Stimulated activated CD4-positive, alpha-beta T cell treated with anti-CD3 and anti-CD28 coated beads, TNF-alpha, amount 100 ng/mL, for 48 hours (primary cell): ENCODE measurements at regions not wholly inside any gene's neighbourhood (a gene's known extent, or its start where the extent isn't known, plus 50 kb on each side); places are given as distances from the start of the nearest gene placed in this dataset.
"Not testable (repeated sequence)": the region's sequence is repeated elsewhere in the genome, so short reads cannot be mapped to it uniquely, and the experiment has no call there.

Source experiments
- DNase-seq, 3 donors: peaks; one replicate each; pipeline ENCODE4 v3.0.0-alpha.2; 2020; ENCODE audit warnings: low read depth in 3 of 3

GRCh38 chr2:84373391-84373790, 85.7 kb downstream of the SUCLG1 start:
- DNase-seq: no peak

GRCh38 chr2:84362541-84362940, 96.5 kb downstream of the SUCLG1 start:
- no peak for DNase-seq

- DNase-seq: no peak
These were observed 121.0 kb downstream of the SUCLG1 start for GRCh38 chr2:84338069-84338468.

- no peak for DNase-seq
These were observed 131.3 kb downstream of the SUCLG1 start for GRCh38 chr2:84327645-84328249.

GRCh38 chr2:84326831-84327432, 132.1 kb downstream of the SUCLG1 start:
- no peak for DNase-seq

- no peak for DNase-seq
These were observed 135.2 kb downstream of the SUCLG1 start for GRCh38 chr2:84323890-84324289.

GRCh38 chr2:84320940-84321339, 138.1 kb downstream of the SUCLG1 start:
- DNase-seq: no peak

- no peak for DNase-seq
These were observed 139.5 kb downstream of the SUCLG1 start for GRCh38 chr2:84319581-84319980.

GRCh38 chr2:84317135-84317534, 141.9 kb downstream of the SUCLG1 start:
- DNase-seq: no peak

GRCh38 chr2:84314901-84315330, 144.2 kb downstream of the SUCLG1 start:
- DNase-seq: peak; percentile 59 to 76 (median 72)

GRCh38 chr2:84314250-84314649, 144.8 kb downstream of the SUCLG1 start:
- DNase-seq: no peak

- DNase-seq: no peak
These were observed 149.8 kb downstream of the SUCLG1 start for GRCh38 chr2:84309281-84309680.

- DNase-seq: no peak
These were observed 152.7 kb downstream of the SUCLG1 start for GRCh38 chr2:84306361-84306760.

- DNase-seq: peak in 2 of 3 donors; percentile 13 to 16
These were observed 156.3 kb downstream of the SUCLG1 start for GRCh38 chr2:84302513-84303412.

- DNase-seq: no peak
These were observed 157.4 kb downstream of the SUCLG1 start for GRCh38 chr2:84301717-84302116.

- DNase-seq: no peak
These were observed 158.4 kb downstream of the SUCLG1 start for GRCh38 chr2:84300696-84301029.

GRCh38 chr2:84300001-84300695, 158.9 kb downstream of the SUCLG1 start:
- not testable (repeated sequence) for DNase-seq

- DNase-seq: no peak
These were observed 159.8 kb downstream of the SUCLG1 start for GRCh38 chr2:84299211-84299775.

- no peak for DNase-seq
These were observed 161.9 kb downstream of the SUCLG1 start for GRCh38 chr2:84297155-84297554.

- DNase-seq: no peak
These were observed 165.2 kb downstream of the SUCLG1 start for GRCh38 chr2:84293791-84294380.

- DNase-seq: no peak
These were observed 166.5 kb downstream of the SUCLG1 start for GRCh38 chr2:84292545-84292944.
